Endometrium (tissue), 2 donors: ENCODE measurements at regions not wholly inside any gene's neighbourhood (a gene's known extent, or its start where the extent isn't known, plus 50 kb on each side); places are given as distances from the start of the nearest gene placed in this dataset.

Source experiments
- FAIRE-seq: peaks from 2 replicates; lab custom pipeline; 2012; peaks lifted over from hg19 to GRCh38; lab: Jason Lieb, UNC
- donor health status: control.
- donor health status: control.

GRCh38 chr5:67407979-67408378 is 211.4 kb upstream of the CD180 start:
- FAIRE-seq: no peak

- no peak for FAIRE-seq
Measured at GRCh38 chr5:67405755-67406154, 209.2 kb upstream of the CD180 start.

- FAIRE-seq: no peak
Measured at GRCh38 chr5:67405101-67405364, 208.4 kb upstream of the CD180 start.

GRCh38 chr5:67404256-67405100 is 207.9 kb upstream of the CD180 start:
- FAIRE-seq: no peak

GRCh38 chr5:67402526-67402925 is 205.9 kb upstream of the CD180 start:
- FAIRE-seq: no peak

GRCh38 chr5:67401172-67401571 is 204.6 kb upstream of the CD180 start:
- FAIRE-seq: peak; percentile 81

- no peak for FAIRE-seq
Measured at GRCh38 chr5:67400752-67401151, 204.2 kb upstream of the CD180 start.

GRCh38 chr5:67395790-67396418 is 199.3 kb upstream of the CD180 start:
- FAIRE-seq: no peak

- FAIRE-seq: no peak
Measured at GRCh38 chr5:67393211-67393610, 196.6 kb upstream of the CD180 start.

GRCh38 chr5:67390935-67391334 is 194.3 kb upstream of the CD180 start:
- FAIRE-seq: no peak

GRCh38 chr5:67383451-67383850 is 186.9 kb upstream of the CD180 start:
- no peak for FAIRE-seq

- FAIRE-seq: no peak
Measured at GRCh38 chr5:67381236-67381880, 184.8 kb upstream of the CD180 start.

- no peak for FAIRE-seq
Measured at GRCh38 chr5:67380431-67380830, 183.8 kb upstream of the CD180 start.

GRCh38 chr5:67379753-67380152 is 183.2 kb upstream of the CD180 start:
- FAIRE-seq: no peak

GRCh38 chr5:67378256-67378655 is 181.7 kb upstream of the CD180 start:
- FAIRE-seq: no peak

GRCh38 chr5:67377631-67378030 is 181.0 kb upstream of the CD180 start:
- FAIRE-seq: no peak

GRCh38 chr5:67375606-67376005 is 179.0 kb upstream of the CD180 start:
- FAIRE-seq: no peak

- no peak for FAIRE-seq
Measured at GRCh38 chr5:67374378-67374777, 177.8 kb upstream of the CD180 start.

- no peak for FAIRE-seq
Measured at GRCh38 chr5:67373518-67373917, 176.9 kb upstream of the CD180 start.

GRCh38 chr5:67372887-67373286 is 176.3 kb upstream of the CD180 start:
- no peak for FAIRE-seq

- no peak for FAIRE-seq
Measured at GRCh38 chr5:67371924-67372323, 175.3 kb upstream of the CD180 start.

GRCh38 chr5:67366691-67367395 is 170.2 kb upstream of the CD180 start:
- no peak for FAIRE-seq

GRCh38 chr5:67366276-67366675 is 169.7 kb upstream of the CD180 start:
- FAIRE-seq: no peak
